HG02642 (cell line): ENCODE measurements at regions not wholly inside any gene's neighbourhood (a gene's known extent, or its start where the extent isn't known, plus 50 kb on each side); places are given as distances from the start of the nearest gene placed in this dataset.

Source experiments
- ATAC-seq: cut with Tn5 transposase; IDR thresholded peaks from one replicate; pipeline ENCODE4 v1.9.1; 2021; ENCODE audit warnings: mild to moderate bottlenecking; ENCODE audit not compliant: unreplicated experiment, poor library complexity

GRCh38 chr10:111200505-111201186, 123.8 kb downstream of the ADRA2A start:
- ATAC-seq = no peak

GRCh38 chr10:111203615-111204014, 126.8 kb downstream of the ADRA2A start:
- no peak for ATAC-seq

- no peak for ATAC-seq
Observed at GRCh38 chr10:111204838-111205237, 128.0 kb downstream of the ADRA2A start.

- ATAC-seq = no peak
Observed at GRCh38 chr10:111206521-111206920, 129.7 kb downstream of the ADRA2A start.

DNA sequence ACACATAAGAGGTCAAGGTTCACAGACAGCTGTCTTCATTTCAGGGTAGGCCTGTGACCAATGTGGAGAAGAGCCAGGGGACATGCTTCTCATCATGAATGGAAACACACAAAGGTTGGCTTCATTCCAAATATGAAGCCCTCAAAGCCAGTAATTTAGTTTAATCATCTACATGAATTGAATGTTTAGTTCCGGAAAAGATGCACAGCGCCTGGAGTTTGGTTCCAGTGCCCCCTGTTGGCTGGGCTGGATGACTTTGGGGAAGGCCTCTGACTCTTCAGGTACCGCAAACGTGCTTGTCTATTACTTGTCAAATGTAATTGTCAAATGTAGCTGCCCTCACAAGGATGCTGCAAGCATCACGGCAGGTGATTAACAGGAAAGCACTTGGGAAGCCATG, 130.7 kb downstream of the ADRA2A start:
- no peak for ATAC-seq

GRCh38 chr10:111208951-111209350, 132.1 kb downstream of the ADRA2A start:
- ATAC-seq = no peak

DNA sequence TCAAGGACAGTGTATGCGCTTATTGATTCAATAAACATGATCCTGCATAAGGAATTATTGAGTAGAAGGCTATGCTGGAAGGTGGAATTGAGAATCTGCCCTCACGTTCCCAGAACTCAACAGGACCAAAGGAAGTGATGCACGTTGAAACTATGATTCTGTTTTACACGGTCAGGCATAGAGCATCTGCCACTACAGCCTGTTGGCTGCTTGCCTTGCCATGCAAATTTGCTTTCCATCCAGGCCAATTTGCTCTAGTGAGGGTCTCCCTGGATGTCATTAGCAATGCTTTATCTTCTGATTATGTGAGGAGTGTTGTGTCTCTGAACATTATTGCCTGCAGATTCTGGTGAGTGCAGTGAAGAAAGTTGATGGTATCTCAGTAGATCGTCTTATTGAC, 132.9 kb downstream of the ADRA2A start:
- ATAC-seq = no peak

- no peak for ATAC-seq
Observed at GRCh38 chr10:111211241-111211640, 134.4 kb downstream of the ADRA2A start.

DNA sequence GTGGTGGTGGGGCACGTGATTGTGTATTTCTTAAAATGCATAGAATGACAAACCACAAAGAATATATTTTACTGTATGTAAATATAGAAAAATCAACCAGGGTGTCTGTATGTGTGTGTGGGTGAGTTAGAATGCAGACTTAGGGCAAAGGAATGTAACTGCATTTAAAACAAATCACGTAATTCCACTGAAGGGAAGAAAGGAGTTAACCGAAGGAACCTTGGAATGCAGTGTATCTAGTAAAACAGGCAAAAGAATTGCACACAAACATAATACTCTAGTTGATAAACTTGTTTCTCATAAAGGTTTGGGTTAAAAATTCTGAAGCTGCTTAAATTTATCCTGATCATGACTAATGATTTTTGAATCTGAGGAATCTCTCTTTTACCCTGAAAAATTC, 134.9 kb downstream of the ADRA2A start:
- ATAC-seq = no peak

DNA sequence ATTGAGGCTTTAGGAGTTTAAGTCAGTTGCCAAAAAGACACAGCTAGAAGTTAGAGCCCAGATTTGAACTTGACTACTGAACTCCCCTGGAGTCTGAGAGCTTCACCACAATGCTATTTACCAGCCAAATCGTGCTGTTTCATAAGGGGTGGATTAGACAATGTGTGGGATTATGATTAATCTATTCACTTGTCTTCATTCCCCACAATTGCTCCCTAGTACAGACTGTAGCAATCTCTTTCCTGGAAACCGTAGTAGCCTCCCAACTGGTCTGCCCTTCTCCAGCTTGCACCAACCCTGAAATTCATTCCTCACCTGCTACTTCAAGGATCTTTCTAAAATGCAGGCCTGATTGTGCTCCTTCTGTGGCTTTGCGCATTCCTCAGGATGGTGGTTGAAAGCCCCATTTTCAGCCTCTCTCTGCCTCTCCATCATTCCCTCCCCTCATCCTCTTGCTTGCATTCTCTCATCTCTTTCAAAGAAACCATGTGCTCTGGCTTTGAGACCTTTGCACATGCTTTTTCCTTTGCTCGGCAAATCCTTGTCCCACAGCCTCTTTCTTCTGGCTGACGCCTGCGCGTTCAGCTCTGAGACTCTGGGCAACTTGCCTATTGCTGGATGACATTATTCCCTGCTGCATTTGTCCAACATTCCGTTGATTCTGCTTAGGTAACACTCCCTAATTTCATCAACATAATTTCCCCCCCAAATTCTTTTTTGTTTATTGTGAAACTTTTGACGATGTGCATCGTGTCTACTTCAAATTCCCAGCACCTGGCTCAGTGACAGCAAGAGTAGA, 145.1 kb downstream of the ADRA2A start:
- no peak for ATAC-seq

DNA sequence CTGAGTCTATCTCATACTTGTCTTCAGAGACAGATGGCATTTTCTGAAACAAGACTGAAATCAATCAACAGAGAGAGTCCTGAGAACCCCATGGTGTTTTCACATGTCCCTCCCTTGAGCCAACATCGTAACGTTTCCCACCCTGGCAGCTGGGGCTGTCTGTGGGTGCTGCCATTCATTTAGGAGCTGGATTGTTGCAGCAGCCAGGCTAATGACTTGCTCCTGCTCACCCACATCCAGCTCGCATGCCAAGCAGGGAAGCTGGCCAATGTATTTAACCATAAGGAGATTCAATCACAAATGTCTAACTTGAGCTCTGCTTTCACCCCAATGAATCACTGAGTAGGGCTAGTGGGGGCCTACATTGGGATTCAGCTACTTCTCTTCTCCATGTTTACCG, 146.1 kb downstream of the ADRA2A start:
- no peak for ATAC-seq

- no peak for ATAC-seq
Observed at GRCh38 chr10:111231779-111232178, 154.9 kb downstream of the ADRA2A start.

GRCh38 chr10:111233439-111233838, 156.6 kb downstream of the ADRA2A start:
- no peak for ATAC-seq

GRCh38 chr10:111234234-111234913, 157.5 kb downstream of the ADRA2A start:
- ATAC-seq = no peak

- no peak for ATAC-seq
Observed at GRCh38 chr10:111234914-111235302, 158.1 kb downstream of the ADRA2A start.

DNA sequence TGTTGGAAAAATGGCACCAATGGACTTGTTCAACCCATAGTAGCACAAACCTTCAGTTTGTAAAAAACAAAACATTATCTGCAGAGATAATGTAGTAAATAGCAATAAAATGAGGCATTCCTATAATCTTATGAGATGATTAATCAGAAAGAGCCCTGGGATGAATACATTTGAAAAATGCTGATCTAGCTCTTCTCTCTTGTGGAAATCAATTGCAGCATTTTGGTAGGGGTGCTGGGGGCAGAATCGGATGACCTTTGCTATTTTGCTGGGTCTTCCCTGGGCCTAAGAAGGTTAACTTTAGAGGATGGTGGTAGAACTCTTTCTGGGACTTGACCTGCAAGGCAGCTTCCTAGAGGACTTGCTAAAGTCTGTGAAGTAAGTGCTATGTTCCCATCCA, 163.5 kb downstream of the ADRA2A start:
- no peak for ATAC-seq

DNA sequence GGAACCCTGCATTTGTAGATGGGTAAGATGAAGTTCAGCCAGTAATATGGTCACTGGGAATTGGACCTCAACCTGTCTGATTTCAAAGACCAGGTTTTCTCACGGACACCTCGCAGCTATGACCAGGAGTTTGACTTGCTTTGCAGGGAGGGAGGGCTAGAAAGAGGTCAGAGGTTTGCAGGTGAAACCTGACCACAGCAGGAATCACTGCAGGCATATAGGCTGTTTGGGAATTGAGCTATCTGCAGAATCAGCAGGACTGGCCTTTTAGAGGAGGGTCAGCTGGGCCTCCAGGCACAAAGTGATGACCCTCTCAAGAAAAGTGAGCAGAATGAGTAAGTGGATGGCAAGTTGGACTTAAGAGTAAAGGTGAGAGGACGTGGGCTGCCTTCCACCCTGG, 166.3 kb downstream of the ADRA2A start:
- ATAC-seq = no peak

DNA sequence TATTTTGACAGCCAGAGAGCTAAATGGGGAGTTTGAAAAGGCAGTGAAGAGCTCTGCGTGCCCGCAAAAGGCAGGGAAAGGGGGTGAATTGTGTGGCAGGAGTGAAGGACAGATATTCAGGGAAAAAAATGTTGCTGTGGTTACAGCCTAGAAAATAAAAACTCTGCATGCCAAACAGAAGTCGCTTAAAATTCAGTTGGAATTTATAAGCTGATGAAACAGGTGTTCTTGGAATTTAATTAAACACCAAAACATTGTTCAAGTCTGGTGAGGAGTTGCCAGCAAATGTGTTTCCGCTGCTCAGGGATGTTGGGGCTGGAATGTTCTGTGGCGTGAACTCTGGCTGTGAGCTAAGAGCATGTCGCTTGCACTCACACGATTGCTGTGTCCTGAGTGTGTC, 169.3 kb downstream of the ADRA2A start:
- no peak for ATAC-seq

GRCh38 chr10:111246814-111247452, 170.1 kb downstream of the ADRA2A start:
- no peak for ATAC-seq

DNA sequence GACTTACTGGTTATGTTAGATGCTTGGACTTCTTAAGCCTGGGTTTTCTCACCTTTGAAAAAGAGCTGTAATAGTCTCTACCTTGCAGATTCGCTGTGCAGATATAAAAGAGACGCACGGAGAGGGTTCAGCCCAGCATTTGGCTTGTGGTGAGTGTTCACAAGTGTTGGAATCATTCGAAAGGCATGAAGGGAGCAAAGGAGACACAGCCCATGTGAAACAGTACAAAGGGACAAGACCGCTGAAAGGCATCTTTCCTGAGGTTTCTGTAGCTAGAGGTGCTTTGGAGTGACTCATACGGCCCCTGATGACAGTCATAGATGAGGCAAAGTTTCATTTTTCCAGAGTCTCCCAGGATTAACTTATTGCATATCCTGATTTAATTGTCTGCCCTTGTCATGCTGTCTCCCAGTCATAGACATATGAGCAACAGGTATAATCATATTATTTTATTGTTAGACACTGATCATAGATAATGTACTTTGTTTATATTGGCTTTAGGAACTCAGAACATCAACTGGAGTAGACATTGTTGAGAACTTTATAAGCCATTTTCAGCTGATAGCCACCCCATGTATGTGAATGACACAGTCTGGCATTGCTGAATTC, 171.1 kb downstream of the ADRA2A start:
- ATAC-seq = no peak
